HepG2 (cell line): ENCODE measurements at regions not wholly inside any gene's neighbourhood (a gene's known extent, or its start where the extent isn't known, plus 50 kb on each side); places are given as distances from the start of the nearest gene placed in this dataset.

Source experiments
- CTCF ChIP-seq: sonication (generic); formaldehyde crosslinking; IDR thresholded peaks from 2 replicates; pipeline ENCODE4 v1.5.0; 2020; ENCODE audit warnings: mild to moderate bottlenecking, missing genetic modification reagents, moderate library complexity
- EP300 ChIP-seq, 3 experiments: sonication (generic) in 1 of 3; formaldehyde crosslinking in 1 of 3; IDR thresholded peaks; 2 replicates each; pipeline versions ENCODE4 v1.5.1 to v1.6.1; 2011 to 2020; ENCODE audit warnings: low read depth in 2 of 3, low read length in 2 of 3, borderline replicate concordance in 1 of 3, improper control_type of control experiment in 1 of 3, mild to moderate bottlenecking in 1 of 3, missing genetic modification reagents in 1 of 3, moderate library complexity in 1 of 3
- HHEX ChIP-seq: IDR thresholded peaks from 2 replicates; pipeline ENCODE4 v1.6.1; 2016; ENCODE audit warnings: control low read depth
- HMGXB3 ChIP-seq: sonication (generic); formaldehyde crosslinking; IDR thresholded peaks from 2 replicates; pipeline ENCODE4 v1.4.0; 2020; ENCODE audit warnings: missing genetic modification reagents, borderline replicate concordance
- TAF15 ChIP-seq: fragments of 200-400 bp; formaldehyde crosslinking; IDR thresholded peaks from one replicate; pipeline ENCODE4 v1.6.1; 2018; ENCODE audit warnings: mild to moderate bottlenecking, low read depth, low read length; ENCODE audit not compliant: poor library complexity, severe bottlenecking
- ZBTB38 ChIP-seq: sonication (generic); formaldehyde crosslinking; IDR thresholded peaks from 2 replicates; pipeline ENCODE4 v1.5.1; 2020; ENCODE audit warnings: mild to moderate bottlenecking, missing genetic modification reagents
- ZBTB4 ChIP-seq: sonication (generic); formaldehyde crosslinking; IDR thresholded peaks from 2 replicates; pipeline ENCODE4 v1.4.0; 2020; ENCODE audit warnings: missing genetic modification reagents, mild to moderate bottlenecking, borderline replicate concordance
- ZEB1 ChIP-seq: IDR thresholded peaks from 2 replicates; pipeline ENCODE4 v1.6.1; 2012; ENCODE audit warnings: mild to moderate bottlenecking, low read depth, inconsistent platforms; ENCODE audit not compliant: insufficient replicate concordance
- ZFP36 ChIP-seq: fragments of 150-350 bp; IDR thresholded peaks from 2 replicates; pipeline ENCODE4 v1.6.1; 2018; ENCODE audit warnings: borderline replicate concordance, low read length, low read depth; ENCODE audit not compliant: partially characterized antibody
- ZFP36L2 ChIP-seq: sonication (generic); formaldehyde crosslinking; IDR thresholded peaks from 2 replicates; pipeline ENCODE4 v1.4.0; 2020; ENCODE audit warnings: missing genetic modification reagents
- ZNF274 ChIP-seq: sonication (generic); formaldehyde crosslinking; IDR thresholded peaks from 2 replicates; pipeline ENCODE4 v1.5.1; 2020; ENCODE audit warnings: mild to moderate bottlenecking, missing genetic modification reagents
- ZNF331 ChIP-seq: sonication (generic); formaldehyde crosslinking; IDR thresholded peaks from 2 replicates; pipeline ENCODE4 v1.4.0; 2020; ENCODE audit warnings: missing genetic modification reagents
- ZNF577 ChIP-seq: sonication (generic); formaldehyde crosslinking; IDR thresholded peaks from 2 replicates; pipeline ENCODE4 v1.4.0; 2020; ENCODE audit warnings: mild to moderate bottlenecking, low read depth, missing genetic modification reagents, borderline replicate concordance

GRCh38 chr19:28505933-28506332, 707.0 kb downstream of the UQCRFS1 start:
- TF ChIP-seq CTCF (CRISPR knock-in tag): no peak
- no peak for TF ChIP-seq ZFP36
- no peak for TF ChIP-seq ZNF274 (CRISPR knock-in tag)
- no peak for TF ChIP-seq TAF15
- no peak for TF ChIP-seq ZEB1
- no peak for TF ChIP-seq HMGXB3 (CRISPR knock-in tag)
- no peak for TF ChIP-seq HHEX (CRISPR knock-in tag)
- no peak for TF ChIP-seq ZBTB38 (CRISPR knock-in tag)
- no peak for TF ChIP-seq EP300 (IDR thresholded peaks at IDR 0.05; ENCODE audit: low read depth in 2 of 2, low read length in 2 of 2)
- no peak for TF ChIP-seq EP300 (CRISPR knock-in tag; IDR thresholded peaks at IDR 0.05; ENCODE audit: borderline replicate concordance)
- TF ChIP-seq ZBTB4: no peak
- TF ChIP-seq ZNF577 (CRISPR knock-in tag): no peak
- TF ChIP-seq ZNF331 (CRISPR knock-in tag): no peak
- no peak for TF ChIP-seq ZFP36L2 (CRISPR knock-in tag)
